ENCODE measurements at regions not wholly inside any gene's neighbourhood (a gene's known extent, or its start where the extent isn't known, plus 50 kb on each side); places are given as distances from the start of the nearest gene placed in this dataset.

- Mint-ChIP-seq H3K27ac (no peak overlapping the region), H3K4me3 (no peak overlapping the region), H3K9me3 (peaks cover 0 to 12% (median 9%) of the 10 kb centered on the region in 7 donors), H3K36me3 (no peaks in the 10 kb centered on the region), H3K27me3 (ENCODE audit: low read depth in 3 of 3) (no peaks in the 10 kb centered on the region), H3K4me1 (no peaks in the 10 kb centered on the region)
- DNase-seq, result no peak
- no peaks in the 10 kb centered on the region for H3K27me3 ChIP-seq (ENCODE audit: control insufficient read depth in 2 of 2, insufficient read depth in 2 of 2, low read length in 2 of 2)
- H3K36me3 ChIP-seq (replicated peaks in 1 of 2; ENCODE audit: control insufficient read depth in 1 of 2, insufficient read depth in 2 of 2, low read length in 2 of 2), result no peaks in the 10 kb centered on the region
- intact Hi-C loops (cut with micrococcal nuclease), result no loop called here
- no peak for TF ChIP-seq CTCF (IDR thresholded peaks at IDR 0.05)
- no peaks in the 10 kb centered on the region for H4K20me1 ChIP-seq (ENCODE audit: insufficient read depth, low read length)
- no peak overlapping the region for H3K9ac ChIP-seq (ENCODE audit: insufficient read depth, low read length, poor library complexity, severe bottlenecking)
- H3K4me2 ChIP-seq (replicated peaks; ENCODE audit: extremely low read depth, low read length, poor library complexity, severe bottlenecking), result no peak overlapping the region
- WGBS (ENCODE audit: insufficient coverage), result 60% methylated on average over 3 of the region's 4 CpGs
- peaks cover 0 to 16% of the 10 kb centered on the region in 2 donors for H3K9me3 ChIP-seq (replicated peaks in 1 of 2; ENCODE audit: control insufficient read depth in 1 of 2, insufficient read depth in 1 of 2, low read length in 2 of 2)
- no peaks in the 10 kb centered on the region for H3K4me1 ChIP-seq (ENCODE audit: control insufficient read depth in 1 of 2, insufficient read depth in 2 of 2, low read length in 2 of 2)
- no peak overlapping the region for H2AFZ ChIP-seq (ENCODE audit: insufficient read depth, low read depth, low read length, poor library complexity, severe bottlenecking)
- no peak overlapping the region for H3K4me3 ChIP-seq (replicated peaks in 1 of 3; ENCODE audit: low read depth in 2 of 3, low read length in 3 of 3)
- H3K79me2 ChIP-seq (ENCODE audit: insufficient read depth, low read length), result no peaks in the 10 kb centered on the region
- H3K27ac ChIP-seq (ENCODE audit: low read depth in 1 of 2, low read length in 2 of 2), result no peak overlapping the region
Measured at GRCh38 chr11:106446955-106447354, 369.5 kb downstream of the AASDHPPT start.

- H3K4me3 ChIP-seq (replicated peaks in 1 of 3; ENCODE audit: low read depth in 2 of 3, low read length in 3 of 3), result no peak overlapping the region
- H3K4me1 ChIP-seq (ENCODE audit: control insufficient read depth in 1 of 2, insufficient read depth in 2 of 2, low read length in 2 of 2), result no peaks in the 10 kb centered on the region
- H4K20me1 ChIP-seq (ENCODE audit: insufficient read depth, low read length), result no peaks in the 10 kb centered on the region
- no peaks in the 10 kb centered on the region for H3K4me1 Mint-ChIP-seq
- no peak for DNase-seq
- H3K79me2 ChIP-seq (ENCODE audit: insufficient read depth, low read length), result no peaks in the 10 kb centered on the region
- no peak overlapping the region for H2AFZ ChIP-seq (ENCODE audit: insufficient read depth, low read depth, low read length, poor library complexity, severe bottlenecking)
- H3K9ac ChIP-seq (ENCODE audit: insufficient read depth, low read length, poor library complexity, severe bottlenecking), result no peak overlapping the region
- H3K36me3 ChIP-seq (replicated peaks in 1 of 2; ENCODE audit: control insufficient read depth in 1 of 2, insufficient read depth in 2 of 2, low read length in 2 of 2), result no peaks in the 10 kb centered on the region
- no peak overlapping the region for H3K4me3 Mint-ChIP-seq
- H3K36me3 Mint-ChIP-seq, result no peaks in the 10 kb centered on the region
- H3K27me3 ChIP-seq (ENCODE audit: control insufficient read depth in 2 of 2, insufficient read depth in 2 of 2, low read length in 2 of 2), result no peaks in the 10 kb centered on the region
- H3K27ac Mint-ChIP-seq, result no peak overlapping the region
- no peak overlapping the region for H3K4me2 ChIP-seq (replicated peaks; ENCODE audit: extremely low read depth, low read length, poor library complexity, severe bottlenecking)
- no peaks in the 10 kb centered on the region for H3K27me3 Mint-ChIP-seq (ENCODE audit: low read depth in 3 of 3)
- intact Hi-C loops (cut with micrococcal nuclease), result no loop called here
- no peak for TF ChIP-seq CTCF (IDR thresholded peaks at IDR 0.05)
- 72% methylated on average over 3 of the region's 5 CpGs for WGBS (ENCODE audit: insufficient coverage)
- H3K9me3 ChIP-seq (replicated peaks in 1 of 2; ENCODE audit: control insufficient read depth in 1 of 2, insufficient read depth in 1 of 2, low read length in 2 of 2), result peaks cover 0 to 18% of the 10 kb centered on the region in 2 donors
- H3K27ac ChIP-seq (ENCODE audit: low read depth in 1 of 2, low read length in 2 of 2), result no peak overlapping the region
- H3K9me3 Mint-ChIP-seq, result peaks cover 0 to 14% (median 10%) of the 10 kb centered on the region in 7 donors
Measured at GRCh38 chr11:106447631-106448191, 370.2 kb downstream of the AASDHPPT start.
